Endodermal cell (in vitro differentiated cells): ENCODE measurements at regions not wholly inside any gene's neighbourhood (a gene's known extent, or its start where the extent isn't known, plus 50 kb on each side); places are given as distances from the start of the nearest gene placed in this dataset.
"Not testable (repeated sequence)": the region's sequence is repeated elsewhere in the genome, so short reads cannot be mapped to it uniquely, and the experiment has no call there.

Experiments
- DNase-seq: peaks from one replicate; pipeline ENCODE4 v3.0.0-alpha.2; 2017
- H3K27ac ChIP-seq: 2 replicates; pipeline ENCODE4 v1.5.1; 2013; ENCODE audit warnings: mild to moderate bottlenecking, low read depth, low read length, moderate library complexity
- H3K27me3 ChIP-seq: 2 replicates; pipeline ENCODE4 v1.6.1; 2013; ENCODE audit warnings: mild to moderate bottlenecking, low read length, moderate library complexity; ENCODE audit not compliant: insufficient read depth, control insufficient read depth, poor library complexity, severe bottlenecking
- H3K36me3 ChIP-seq: 2 replicates; pipeline ENCODE4 v1.7.0; 2013; ENCODE audit warnings: mild to moderate bottlenecking, low read length, moderate library complexity; ENCODE audit not compliant: control insufficient read depth, insufficient read depth
- H3K4me1 ChIP-seq: one replicate; pipeline ENCODE4 v1.7.0; 2013; ENCODE audit warnings: low read length; ENCODE audit not compliant: control insufficient read depth, insufficient read depth
- H3K4me3 ChIP-seq: 2 replicates; pipeline ENCODE4 v1.5.1; 2013; ENCODE audit warnings: mild to moderate bottlenecking, low read length, moderate library complexity
- H3K9ac ChIP-seq: 2 replicates; pipeline ENCODE4 v1.6.1; 2013; ENCODE audit warnings: mild to moderate bottlenecking, low read length, moderate library complexity; ENCODE audit not compliant: poor library complexity, severe bottlenecking; ENCODE audit errors: extremely low read depth
- H3K9me3 ChIP-seq: 2 replicates; pipeline ENCODE4 v1.6.1; 2013; ENCODE audit warnings: mild to moderate bottlenecking, low read length, moderate library complexity; ENCODE audit not compliant: control insufficient read depth
- H3K27ac Mint-ChIP-seq: 2 replicates; pipeline ENCODE4 v1.8.0; 2020; ENCODE audit warnings: mixed read lengths
- H3K27me3 Mint-ChIP-seq: 2 replicates; pipeline ENCODE4 v1.8.0; 2021; ENCODE audit warnings: mild to moderate bottlenecking, mixed read lengths; ENCODE audit not compliant: insufficient read depth
- H3K36me3 Mint-ChIP-seq: 2 replicates; pipeline ENCODE4 v1.8.0; 2020; ENCODE audit warnings: low read depth, mixed read lengths
- H3K4me1 Mint-ChIP-seq: 2 replicates; pipeline ENCODE4 v1.8.0; 2020; ENCODE audit warnings: mixed read lengths
- H3K4me3 Mint-ChIP-seq: 2 replicates; pipeline ENCODE4 v1.8.0; 2020; ENCODE audit warnings: mild to moderate bottlenecking, moderate library complexity, mixed read lengths
- H3K9me3 Mint-ChIP-seq: 2 replicates; pipeline ENCODE4 v1.8.0; 2020; ENCODE audit warnings: mild to moderate bottlenecking, mixed read lengths
- CTCF ChIP-seq: fragments of 200-600 bp; sonication (generic); conservative IDR thresholded peaks from 2 replicates; pipeline ENCODE4 v1.5.0; 2021; ENCODE audit warnings: antibody characterized with exemption, mild to moderate bottlenecking
- WGBS, 2 experiments: methylation state at CpG; one replicate each; pipeline versions ENCODE4 v1.1.5 to v1.1.7; 2013; ENCODE audit warnings: missing lambda C conversion rate in 2 of 2, mixed read lengths in 1 of 2; ENCODE audit not compliant: insufficient coverage in 1 of 2, insufficient read length in 1 of 2; 5-methylcytosine and 5-hydroxymethylcytosine counted together

DNA sequence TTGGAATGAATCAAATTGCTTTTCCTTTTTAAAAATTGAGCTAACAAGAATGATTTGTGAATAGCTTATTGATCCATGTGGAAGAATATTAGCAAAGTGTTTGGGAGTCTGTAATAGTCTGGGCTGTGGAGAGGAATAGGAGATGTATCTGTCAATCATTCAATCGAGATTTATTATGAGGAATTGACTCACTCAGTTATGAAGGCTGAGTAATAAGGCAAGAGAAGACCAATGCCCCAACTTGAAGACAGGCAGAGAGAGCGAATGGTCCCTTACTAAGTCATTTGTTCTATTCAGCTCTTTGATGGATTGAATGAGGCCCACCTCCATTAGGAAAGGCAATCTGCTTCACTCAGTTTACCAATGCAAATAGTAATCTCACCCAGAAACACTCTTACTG lies 403.0 kb downstream of the CD83 start:
- no peak overlapping the region for H3K4me3 Mint-ChIP-seq
- no peaks in the 10 kb centered on the region for H3K36me3 ChIP-seq
- no peak overlapping the region for H3K27ac Mint-ChIP-seq
- no peak for DNase-seq
- no peak overlapping the region for H3K4me3 ChIP-seq
- H3K36me3 Mint-ChIP-seq = no peaks in the 10 kb centered on the region
- no peaks in the 10 kb centered on the region for H3K4me1 ChIP-seq
- no peaks in the 10 kb centered on the region for H3K27me3 Mint-ChIP-seq
- no peak for TF ChIP-seq CTCF
- WGBS, 2 experiments = 91 to 100% methylated on average over 2 of the region's 2 CpGs
- no peaks in the 10 kb centered on the region for H3K4me1 Mint-ChIP-seq
- H3K27me3 ChIP-seq = no peaks in the 10 kb centered on the region
- no peak overlapping the region for H3K27ac ChIP-seq
- no peaks in the 10 kb centered on the region for H3K9me3 Mint-ChIP-seq
- H3K9ac ChIP-seq = no peak overlapping the region
- H3K9me3 ChIP-seq = peaks cover 8% of the 10 kb centered on the region

DNA sequence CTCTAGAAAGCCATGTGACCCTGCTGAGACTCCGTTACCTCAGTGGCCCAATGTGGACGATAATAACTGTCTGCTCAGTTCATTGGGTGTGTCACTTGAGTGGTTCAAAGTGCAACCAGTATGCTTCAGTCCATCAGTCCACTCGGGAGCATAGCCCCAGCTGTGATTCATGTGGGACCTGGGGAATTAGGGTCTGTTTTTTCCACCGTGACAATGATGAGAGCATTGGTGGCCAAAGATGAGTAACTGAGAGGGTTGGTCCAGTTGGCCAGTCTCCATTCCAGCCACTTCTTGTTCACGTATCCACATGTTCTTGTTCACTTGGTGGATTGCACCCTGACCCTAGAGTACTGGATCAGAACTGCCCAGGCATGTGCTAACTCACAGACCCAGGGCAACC lies 403.6 kb downstream of the CD83 start:
- Mint-ChIP-seq H3K4me1 (no peaks in the 10 kb centered on the region), H3K9me3 (no peaks in the 10 kb centered on the region), H3K36me3 (no peaks in the 10 kb centered on the region), H3K27me3 (no peaks in the 10 kb centered on the region), H3K27ac (no peak overlapping the region), H3K4me3 (no peak overlapping the region)
- Histone ChIP-seq H3K4me3 (no peak overlapping the region), H3K4me1 (no peaks in the 10 kb centered on the region), H3K9ac (no peak overlapping the region), H3K27me3 (no peaks in the 10 kb centered on the region), H3K36me3 (no peaks in the 10 kb centered on the region), H3K27ac (no peak overlapping the region), H3K9me3 (peaks cover 8% of the 10 kb centered on the region)
- no peak for TF ChIP-seq CTCF
- DNase-seq = no peak
- 90 to 95% methylated on average over 5 of the region's 5 CpGs for WGBS, 2 experiments

- H3K27me3 Mint-ChIP-seq, H3K4me1 ChIP-seq, H3K36me3 ChIP-seq, H3K27ac ChIP-seq, H3K9me3 ChIP-seq, H3K4me3 ChIP-seq, DNase-seq, H3K27me3 ChIP-seq, H3K9ac ChIP-seq, H3K36me3 Mint-ChIP-seq, H3K4me1 Mint-ChIP-seq, H3K9me3 Mint-ChIP-seq, H3K27ac Mint-ChIP-seq, H3K4me3 Mint-ChIP-seq: not testable (repeated sequence)
- WGBS, 2 experiments = 87 to 93% methylated on average over 11 of the region's 11 CpGs
Measured at GRCh38 chr6:14521861-14522260, 404.3 kb downstream of the CD83 start.

DNA sequence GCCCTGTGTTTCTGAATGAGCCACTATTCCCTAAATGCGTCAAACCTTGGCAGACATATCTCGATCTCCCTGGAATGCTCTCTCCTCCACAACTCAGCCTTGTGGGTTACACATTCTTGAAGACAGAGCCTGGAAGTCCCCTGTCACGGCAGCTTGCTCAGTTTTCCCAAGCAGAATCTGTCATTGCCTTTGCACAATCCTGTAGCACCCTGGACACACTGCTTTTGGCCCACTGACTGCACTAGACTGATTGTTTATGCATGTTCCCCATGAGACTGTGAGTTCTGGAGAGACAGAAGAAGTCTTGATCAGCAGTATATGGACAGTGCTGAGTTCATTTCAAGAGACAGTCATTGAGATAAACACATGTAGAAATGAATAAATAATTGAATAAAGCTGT lies 406.7 kb downstream of the CD83 start:
- Mint-ChIP-seq H3K9me3 (peaks cover 12% of the 10 kb centered on the region), H3K27me3 (no peaks in the 10 kb centered on the region), H3K4me3 (no peak overlapping the region), H3K27ac (no peak overlapping the region), H3K4me1 (no peaks in the 10 kb centered on the region), H3K36me3 (no peaks in the 10 kb centered on the region)
- peaks cover 12% of the 10 kb centered on the region for H3K9me3 ChIP-seq
- no peaks in the 10 kb centered on the region for H3K4me1 ChIP-seq
- no peak for TF ChIP-seq CTCF
- H3K27ac ChIP-seq = no peak overlapping the region
- 77 to 86% methylated on average over 3 of the region's 3 CpGs for whole genome bisulfite sequencing, 2 experiments
- no peak overlapping the region for H3K9ac ChIP-seq
- H3K4me3 ChIP-seq = no peak overlapping the region
- no peaks in the 10 kb centered on the region for H3K27me3 ChIP-seq
- H3K36me3 ChIP-seq = no peaks in the 10 kb centered on the region
- no peak for DNase-seq
